ENCODE measurements at regions not wholly inside any gene's neighbourhood (a gene's known extent, or its start where the extent isn't known, plus 50 kb on each side); places are given as distances from the start of the nearest gene placed in this dataset.

DNA sequence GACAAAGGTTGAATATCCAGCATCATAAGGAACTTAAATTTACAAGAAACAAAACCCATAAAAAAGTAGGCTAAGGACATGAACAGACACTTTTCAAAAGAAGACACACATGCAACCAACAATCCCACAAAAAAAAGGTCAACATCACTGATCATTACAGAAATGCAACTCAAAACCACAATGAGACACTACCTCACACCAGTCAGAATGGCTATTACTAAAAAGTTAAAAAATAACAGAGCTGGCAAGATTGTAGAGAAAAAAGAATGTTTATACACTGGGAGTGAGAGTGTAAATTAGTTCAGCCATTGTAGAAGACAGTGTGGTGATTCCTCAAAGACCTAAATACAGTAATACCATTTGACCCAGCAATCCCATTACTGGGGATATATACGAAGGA is 474.7 kb downstream of the TRIML1 start:
- DNase-seq = no peak
- Mint-ChIP-seq H3K4me1 (ENCODE audit: low read depth, unreplicated experiment) (no peaks in the 10 kb centered on the region), H3K27me3 (ENCODE audit: unreplicated experiment) (no peaks in the 10 kb centered on the region), H3K4me3 (ENCODE audit: low read depth, unreplicated experiment) (no peak overlapping the region), H3K36me3 (ENCODE audit: insufficient read depth, unreplicated experiment) (no peaks in the 10 kb centered on the region), H3K9me3 (ENCODE audit: low read depth, unreplicated experiment) (peaks cover 8% of the 10 kb centered on the region), H3K27ac (ENCODE audit: unreplicated experiment) (no peak overlapping the region)
- TF ChIP-seq, protein P1, sequence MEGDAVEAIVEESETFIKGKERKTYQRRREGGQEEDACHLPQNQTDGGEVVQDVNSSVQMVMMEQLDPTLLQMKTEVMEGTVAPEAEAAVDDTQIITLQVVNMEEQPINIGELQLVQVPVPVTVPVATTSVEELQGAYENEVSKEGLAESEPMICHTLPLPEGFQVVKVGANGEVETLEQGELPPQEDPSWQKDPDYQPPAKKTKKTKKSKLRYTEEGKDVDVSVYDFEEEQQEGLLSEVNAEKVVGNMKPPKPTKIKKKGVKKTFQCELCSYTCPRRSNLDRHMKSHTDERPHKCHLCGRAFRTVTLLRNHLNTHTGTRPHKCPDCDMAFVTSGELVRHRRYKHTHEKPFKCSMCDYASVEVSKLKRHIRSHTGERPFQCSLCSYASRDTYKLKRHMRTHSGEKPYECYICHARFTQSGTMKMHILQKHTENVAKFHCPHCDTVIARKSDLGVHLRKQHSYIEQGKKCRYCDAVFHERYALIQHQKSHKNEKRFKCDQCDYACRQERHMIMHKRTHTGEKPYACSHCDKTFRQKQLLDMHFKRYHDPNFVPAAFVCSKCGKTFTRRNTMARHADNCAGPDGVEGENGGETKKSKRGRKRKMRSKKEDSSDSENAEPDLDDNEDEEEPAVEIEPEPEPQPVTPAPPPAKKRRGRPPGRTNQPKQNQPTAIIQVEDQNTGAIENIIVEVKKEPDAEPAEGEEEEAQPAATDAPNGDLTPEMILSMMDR (IDR thresholded peaks at IDR 0.05; ENCODE audit: unreplicated experiment) = no peak
- BruUV-seq (replicated peaks) = no TSS peak
- CTCF ChIA-PET = no interaction called here
- intact Hi-C loops (cut with micrococcal nuclease; ENCODE audit: unreplicated experiment) = no loop called here

DNA sequence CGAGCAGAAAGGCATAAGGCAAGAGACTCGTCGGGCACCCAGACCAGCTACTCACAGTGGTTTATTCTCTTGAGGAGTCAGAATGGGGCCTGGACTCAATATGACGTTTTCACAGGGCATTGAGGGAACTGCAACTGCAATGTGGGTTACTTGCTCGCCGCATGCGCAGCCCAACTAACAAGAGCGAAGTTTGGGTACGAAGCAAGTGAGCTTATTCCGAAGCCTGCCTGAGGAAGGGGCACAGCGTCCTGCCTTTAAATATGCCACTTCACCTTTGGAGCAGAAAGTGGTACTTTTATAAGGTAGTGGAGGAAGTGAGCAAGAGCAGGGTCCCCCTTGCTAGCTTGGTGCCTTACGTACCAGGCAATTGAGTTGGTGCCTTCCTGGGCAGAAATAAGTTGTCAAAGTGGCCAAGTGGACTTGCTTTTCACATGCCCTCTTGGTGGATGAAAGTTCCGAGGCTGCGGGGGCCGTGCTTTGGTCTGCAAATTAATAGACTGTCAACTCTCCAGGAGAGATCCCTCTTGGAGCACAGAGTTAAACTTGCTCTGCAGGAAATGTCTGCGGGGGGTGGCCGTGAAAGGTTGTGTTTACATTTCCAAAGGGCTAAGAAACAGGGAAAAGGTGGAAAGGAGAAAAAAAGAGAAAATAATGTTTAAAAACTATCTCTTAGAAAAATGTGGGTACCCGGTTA is 480.4 kb downstream of the TRIML1 start:
- DNase-seq = no peak
- no peak overlapping the region for H3K4me3 Mint-ChIP-seq (ENCODE audit: low read depth, unreplicated experiment)
- peaks cover 2% of the 10 kb centered on the region for H3K9me3 Mint-ChIP-seq (ENCODE audit: low read depth, unreplicated experiment)
- no peaks in the 10 kb centered on the region for H3K27me3 Mint-ChIP-seq (ENCODE audit: unreplicated experiment)
- TF ChIP-seq, protein P1 (IDR thresholded peaks at IDR 0.05; ENCODE audit: unreplicated experiment) = no peak
- CTCF ChIA-PET = no interaction called here
- H3K27ac Mint-ChIP-seq (ENCODE audit: unreplicated experiment) = no peak overlapping the region
- intact Hi-C loops (cut with micrococcal nuclease; ENCODE audit: unreplicated experiment) = no loop called here
- no peaks in the 10 kb centered on the region for H3K4me1 Mint-ChIP-seq (ENCODE audit: low read depth, unreplicated experiment)
- H3K36me3 Mint-ChIP-seq (ENCODE audit: insufficient read depth, unreplicated experiment) = no peaks in the 10 kb centered on the region
- BruUV-seq (replicated peaks) = no TSS peak

DNA sequence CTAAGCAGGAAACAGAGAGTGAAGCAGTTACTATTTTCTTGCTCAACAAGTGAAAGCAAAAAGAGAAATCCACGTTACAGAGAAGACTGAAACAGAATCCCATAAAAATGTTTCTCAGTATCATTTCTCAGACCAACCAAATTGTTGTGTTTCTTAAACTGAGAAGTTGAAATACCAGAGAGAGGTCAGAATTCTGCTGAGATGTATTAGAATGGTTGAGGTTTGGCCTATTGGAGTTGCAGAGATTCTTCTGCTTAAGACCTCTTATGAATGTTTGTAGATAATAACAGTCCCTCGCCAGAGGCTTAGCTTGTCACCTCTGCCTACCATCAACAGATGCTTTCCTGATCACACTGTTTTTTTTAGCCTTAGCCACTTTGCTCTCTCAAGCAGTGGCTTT is 481.4 kb downstream of the TRIML1 start:
- intact Hi-C loops (cut with micrococcal nuclease; ENCODE audit: unreplicated experiment) = no loop called here
- H3K36me3 Mint-ChIP-seq (ENCODE audit: insufficient read depth, unreplicated experiment) = no peaks in the 10 kb centered on the region
- no peak overlapping the region for H3K4me3 Mint-ChIP-seq (ENCODE audit: low read depth, unreplicated experiment)
- H3K4me1 Mint-ChIP-seq (ENCODE audit: low read depth, unreplicated experiment) = no peaks in the 10 kb centered on the region
- no TSS peak for BruUV-seq (replicated peaks)
- TF ChIP-seq, protein P1 (IDR thresholded peaks at IDR 0.05; ENCODE audit: unreplicated experiment) = no peak
- no peak overlapping the region for H3K27ac Mint-ChIP-seq (ENCODE audit: unreplicated experiment)
- peaks cover 2% of the 10 kb centered on the region for H3K9me3 Mint-ChIP-seq (ENCODE audit: low read depth, unreplicated experiment)
- no peak for DNase-seq
- CTCF ChIA-PET = no interaction called here
- H3K27me3 Mint-ChIP-seq (ENCODE audit: unreplicated experiment) = no peaks in the 10 kb centered on the region

DNA sequence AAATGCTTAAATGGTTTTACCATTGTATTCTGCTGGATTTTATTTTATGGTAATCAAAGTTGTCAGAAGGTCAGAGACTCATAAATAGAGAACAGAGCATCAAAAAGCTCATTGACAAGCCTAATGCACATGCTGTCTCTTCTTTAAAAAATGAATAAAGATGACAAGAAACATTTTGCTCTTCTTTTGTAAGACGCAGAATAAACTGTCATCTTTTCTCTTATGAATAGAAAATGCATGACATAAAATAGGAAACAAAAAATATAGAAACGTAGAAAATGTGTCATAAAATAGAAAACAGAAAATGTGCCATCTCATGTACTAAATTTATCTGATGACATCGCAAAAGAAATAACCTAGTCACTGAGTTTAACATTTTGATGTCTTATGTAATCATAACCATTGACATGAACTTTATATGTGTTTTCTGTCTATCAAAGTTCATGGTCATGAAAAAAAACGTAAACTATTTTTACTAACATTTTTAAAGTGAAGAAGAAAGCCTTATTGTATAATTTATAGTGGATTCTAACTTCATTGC is 484.1 kb downstream of the TRIML1 start:
- TF ChIP-seq, protein P1 (IDR thresholded peaks at IDR 0.05; ENCODE audit: unreplicated experiment) = no peak
- H3K27ac Mint-ChIP-seq (ENCODE audit: unreplicated experiment) = no peak overlapping the region
- CTCF ChIA-PET = no interaction called here
- H3K4me1 Mint-ChIP-seq (ENCODE audit: low read depth, unreplicated experiment) = no peaks in the 10 kb centered on the region
- BruUV-seq (replicated peaks) = no TSS peak
- no peaks in the 10 kb centered on the region for H3K36me3 Mint-ChIP-seq (ENCODE audit: insufficient read depth, unreplicated experiment)
- peaks cover 4% of the 10 kb centered on the region for H3K9me3 Mint-ChIP-seq (ENCODE audit: low read depth, unreplicated experiment)
- intact Hi-C loops (cut with micrococcal nuclease; ENCODE audit: unreplicated experiment) = no loop called here
- no peak overlapping the region for H3K4me3 Mint-ChIP-seq (ENCODE audit: low read depth, unreplicated experiment)
- H3K27me3 Mint-ChIP-seq (ENCODE audit: unreplicated experiment) = no peaks in the 10 kb centered on the region
- no peak for DNase-seq
